CD4-positive, alpha-beta T cell treated with Interleukin-17A for 4 hours (primary cell): ENCODE measurements at regions not wholly inside any gene's neighbourhood (a gene's known extent, or its start where the extent isn't known, plus 50 kb on each side); places are given as distances from the start of the nearest gene placed in this dataset.
"Not testable (repeated sequence)": the region's sequence is repeated elsewhere in the genome, so short reads cannot be mapped to it uniquely, and the experiment has no call there.

Source experiments
- DNase-seq: peaks from one replicate; pipeline ENCODE4 v3.0.0-alpha.2; 2020; ENCODE audit warnings: mixed read lengths

GRCh38 chr7:110420788-110421187 lies 670.1 kb upstream of the LRRN3 start:
- no peak for DNase-seq

- DNase-seq = no peak
Measured at GRCh38 chr7:110421490-110422241, 669.3 kb upstream of the LRRN3 start.

- no peak for DNase-seq
Measured at GRCh38 chr7:110432061-110432553, 658.8 kb upstream of the LRRN3 start.

- DNase-seq = not testable (repeated sequence)
Measured at GRCh38 chr7:110438926-110439325, 652.0 kb upstream of the LRRN3 start.

GRCh38 chr7:110442381-110442837 lies 648.5 kb upstream of the LRRN3 start:
- no peak for DNase-seq

- no peak for DNase-seq
Measured at GRCh38 chr7:110446658-110447057, 644.3 kb upstream of the LRRN3 start.

DNA sequence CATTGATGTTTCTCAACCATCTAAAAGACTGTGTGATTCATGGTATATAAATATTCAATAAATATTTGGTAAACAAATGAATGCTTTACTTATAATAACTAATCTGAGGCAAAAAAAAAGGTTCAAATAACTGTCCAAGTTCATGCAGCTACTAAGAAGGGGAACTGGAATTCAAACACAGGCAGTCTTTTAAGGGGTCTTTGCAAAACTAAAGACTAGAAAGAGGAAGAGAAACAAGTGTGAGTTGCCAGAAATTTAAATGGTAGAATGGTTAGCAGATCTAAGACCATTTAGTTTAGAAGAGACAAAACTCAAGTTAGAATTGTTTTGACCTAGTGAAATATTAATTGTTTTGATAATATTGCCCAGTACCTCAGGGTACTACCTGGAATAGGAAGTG lies 642.0 kb upstream of the LRRN3 start:
- no peak for DNase-seq

DNA sequence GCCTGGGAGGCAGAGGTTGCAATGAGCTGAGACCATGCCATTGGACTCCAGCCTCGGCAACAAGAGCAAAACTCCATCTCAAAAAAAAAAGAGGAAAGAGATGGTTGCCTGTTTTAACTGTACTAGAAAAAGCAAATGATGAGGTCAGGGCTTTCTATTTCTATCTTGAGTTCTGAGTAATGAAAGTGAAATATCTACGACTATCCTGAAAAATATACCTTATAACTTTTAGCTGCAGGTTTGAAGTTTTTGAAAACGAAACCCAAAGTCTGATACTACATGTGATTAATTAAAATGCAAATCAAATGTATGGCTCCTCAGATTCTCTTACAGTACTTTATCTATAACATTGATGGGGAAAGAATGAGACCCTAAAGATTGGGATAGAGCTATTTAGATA lies 636.2 kb upstream of the LRRN3 start:
- DNase-seq = no peak

DNA sequence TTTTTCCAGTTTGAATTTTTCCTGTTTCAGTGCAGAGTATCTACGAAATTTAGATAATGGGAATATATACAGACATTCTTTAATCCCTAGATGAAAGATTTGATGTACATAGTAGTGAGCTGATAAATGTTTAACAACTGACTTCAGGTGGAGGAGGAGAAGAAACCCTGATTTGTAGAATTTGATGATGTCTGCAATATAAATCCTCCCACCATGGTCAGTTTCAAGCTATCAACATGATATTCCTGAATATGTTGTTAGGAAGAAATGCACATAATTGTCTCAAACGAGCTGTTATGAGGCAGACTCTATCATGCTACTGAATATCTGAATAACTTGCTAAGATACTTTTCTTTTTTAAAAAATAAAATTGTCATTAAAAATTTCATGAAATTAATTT lies 629.3 kb upstream of the LRRN3 start:
- no peak for DNase-seq

DNA sequence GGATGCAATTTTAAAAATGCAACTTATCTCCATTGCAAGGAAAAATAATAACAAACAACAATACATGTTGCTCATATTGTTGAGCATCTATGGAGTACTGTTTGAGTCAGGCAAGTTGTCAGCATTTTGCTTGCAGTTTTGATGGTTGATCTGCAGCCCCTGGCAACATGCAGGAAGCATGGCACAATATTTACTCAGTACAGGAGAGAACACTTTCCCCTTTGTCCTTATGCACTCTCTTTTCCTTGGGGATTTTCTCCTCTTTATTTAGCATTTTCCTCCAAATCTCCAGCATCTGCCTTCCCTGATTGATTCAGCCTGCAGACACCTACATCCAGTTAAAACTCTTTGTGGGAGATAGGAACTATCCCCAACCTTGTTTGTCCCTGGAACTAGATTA lies 620.5 kb upstream of the LRRN3 start:
- DNase-seq = no peak

DNA sequence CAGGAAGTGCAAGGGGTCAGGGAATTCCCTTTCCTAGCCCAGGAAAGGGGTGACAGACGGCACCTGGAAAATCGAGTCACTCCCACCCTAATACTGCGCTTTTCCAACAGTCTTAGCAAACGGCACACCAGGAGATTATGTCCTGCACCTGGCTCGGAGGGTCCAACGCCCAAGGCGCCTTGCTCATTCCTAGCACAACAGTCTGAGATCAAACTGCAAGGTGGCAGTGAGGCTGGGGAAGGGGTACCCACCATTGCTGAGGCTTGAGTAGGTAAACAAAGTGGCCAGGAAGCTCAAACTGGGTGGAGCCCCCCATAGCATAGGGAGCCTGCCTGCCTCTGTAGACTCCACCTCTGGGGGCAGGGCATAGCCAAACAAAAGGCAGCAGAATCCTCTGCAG lies 618.5 kb upstream of the LRRN3 start:
- DNase-seq = not testable (repeated sequence)

GRCh38 chr7:110480964-110481363 lies 610.0 kb upstream of the LRRN3 start:
- no peak for DNase-seq

- DNase-seq = no peak
Measured at GRCh38 chr7:110483553-110483952, 607.4 kb upstream of the LRRN3 start.

DNA sequence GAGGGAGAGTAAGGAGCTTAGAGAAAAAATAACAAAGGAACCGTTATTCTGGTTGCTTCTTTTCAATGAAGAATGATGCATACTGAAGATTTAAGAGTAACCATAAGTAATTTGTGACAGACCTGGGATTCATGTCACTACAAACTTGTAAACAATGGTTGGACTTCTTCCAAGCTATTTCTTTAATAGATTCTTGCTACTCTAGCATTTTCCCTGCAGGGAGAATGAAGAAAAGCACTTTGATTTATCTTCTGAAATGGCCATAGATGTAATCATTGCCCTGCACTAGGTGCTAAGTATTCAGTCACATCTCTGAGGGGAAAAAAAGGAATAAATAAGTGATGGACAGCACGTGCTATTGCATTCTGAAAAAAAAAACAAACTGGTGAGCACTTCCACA lies 606.6 kb upstream of the LRRN3 start:
- no peak for DNase-seq

- DNase-seq = no peak
Measured at GRCh38 chr7:110486549-110486948, 604.4 kb upstream of the LRRN3 start.

GRCh38 chr7:110502888-110503465 lies 588.0 kb upstream of the LRRN3 start:
- no peak for DNase-seq

- DNase-seq = no peak
Measured at GRCh38 chr7:110507369-110507768, 583.6 kb upstream of the LRRN3 start.

GRCh38 chr7:110507832-110508231 lies 583.1 kb upstream of the LRRN3 start:
- DNase-seq = no peak

DNA sequence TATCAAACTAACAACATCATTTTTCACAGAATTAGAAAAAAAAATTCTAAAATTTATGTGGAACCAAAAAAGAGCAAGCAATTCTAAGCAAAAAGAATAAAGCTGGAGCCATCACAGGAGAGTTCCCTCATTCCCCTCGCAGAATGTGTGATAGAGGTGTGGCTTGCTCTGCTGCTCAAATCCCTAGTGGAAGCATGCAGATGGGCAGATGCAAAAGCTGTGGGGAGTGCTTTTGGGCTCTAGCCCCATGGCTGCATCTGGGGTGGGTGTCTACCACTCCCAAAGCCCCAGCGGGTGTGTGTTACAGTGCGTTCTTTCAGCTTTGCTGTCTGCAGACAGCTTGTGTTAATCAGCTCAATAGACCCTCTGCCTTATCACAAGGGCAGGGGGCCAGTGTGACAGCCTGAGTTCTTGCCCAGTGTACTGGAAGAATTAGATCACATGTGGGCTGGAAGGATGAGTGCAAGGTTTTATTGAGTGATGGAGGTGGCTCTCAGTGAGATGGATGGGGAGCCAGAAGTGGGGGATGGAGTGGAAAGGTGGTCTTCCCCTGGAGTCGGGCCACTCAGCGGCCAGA lies 575.9 kb upstream of the LRRN3 start:
- not testable (repeated sequence) for DNase-seq

DNA sequence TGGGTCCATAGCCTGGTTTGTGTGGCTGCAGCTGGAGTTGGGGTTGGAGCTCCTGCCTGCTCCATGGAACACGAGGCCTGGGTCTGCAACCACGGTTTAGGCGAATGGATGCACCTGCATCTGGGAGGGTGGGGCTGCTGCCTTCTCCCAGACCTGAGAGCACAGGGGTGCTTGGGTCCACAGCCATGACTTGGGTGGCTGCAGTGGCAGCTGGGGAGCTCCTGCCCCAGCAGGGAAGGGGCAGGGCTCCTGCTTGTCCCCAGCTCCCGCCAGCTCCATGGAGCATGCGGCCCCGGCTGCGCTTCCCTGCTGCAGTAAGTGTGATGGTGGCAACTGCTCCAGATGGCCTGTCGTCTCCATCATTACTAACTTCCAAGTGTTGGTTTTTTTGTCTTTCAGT lies 571.1 kb upstream of the LRRN3 start:
- DNase-seq = no peak

GRCh38 chr7:110521357-110521911 lies 569.5 kb upstream of the LRRN3 start:
- no peak for DNase-seq

DNA sequence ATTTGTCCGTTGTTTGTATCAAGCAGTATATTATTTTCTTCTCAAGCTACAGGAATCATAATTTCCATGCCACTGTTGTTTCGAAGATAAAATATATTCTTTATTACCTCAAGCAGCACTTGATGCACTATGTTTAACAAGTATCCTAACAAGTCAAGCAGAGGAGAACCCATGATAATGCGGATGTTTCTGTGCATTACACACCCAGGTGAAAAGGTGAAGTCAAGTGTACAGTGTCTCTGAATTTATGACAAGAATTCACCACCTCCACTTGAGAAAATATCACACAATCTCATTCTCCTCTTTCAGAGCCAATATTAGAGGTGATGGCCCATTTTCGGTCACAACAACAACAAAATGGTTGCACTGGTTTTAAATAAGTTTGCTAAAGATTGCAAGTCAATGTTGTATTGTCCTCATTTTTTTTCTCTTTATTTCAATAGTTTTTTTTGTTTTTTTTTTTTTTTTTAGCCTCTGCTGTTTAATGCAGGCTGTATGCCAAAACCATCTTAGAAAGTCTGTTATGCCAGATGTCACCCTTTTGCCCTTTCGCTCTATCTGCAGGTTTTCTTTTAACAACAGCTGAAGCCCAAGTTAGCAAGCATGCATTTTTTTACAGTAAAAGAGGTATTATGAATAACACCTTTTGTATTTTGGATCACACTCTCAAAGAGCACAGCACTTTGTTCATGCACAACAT lies 568.7 kb upstream of the LRRN3 start:
- no peak for DNase-seq

GRCh38 chr7:110522761-110523200 lies 568.1 kb upstream of the LRRN3 start:
- no peak for DNase-seq
